ENCODE measurements at regions not wholly inside any gene's neighbourhood (a gene's known extent, or its start where the extent isn't known, plus 50 kb on each side); places are given as distances from the start of the nearest gene placed in this dataset.

DNA sequence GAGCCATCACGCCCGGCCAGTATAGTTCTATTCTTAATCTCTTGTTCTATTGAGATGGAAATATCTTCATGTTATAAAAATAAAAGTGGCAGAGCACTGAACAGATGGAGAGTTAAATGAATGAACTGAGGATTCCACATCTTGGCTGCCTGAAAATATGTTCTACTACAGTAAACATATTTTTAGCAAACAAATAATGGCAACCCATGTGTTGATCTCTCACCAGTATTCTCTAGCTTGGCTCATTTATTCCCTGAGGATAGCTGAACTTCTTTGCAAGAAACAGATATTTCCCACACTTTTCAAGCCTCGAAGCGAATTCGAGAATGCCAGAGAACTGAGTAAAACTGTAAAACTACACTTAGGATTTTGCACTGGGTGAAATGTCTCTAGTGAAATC lies 58.9 kb downstream of the DIRAS3 start:
- no peak for DNase-seq (ENCODE audit: low read depth, low spot score)

DNA sequence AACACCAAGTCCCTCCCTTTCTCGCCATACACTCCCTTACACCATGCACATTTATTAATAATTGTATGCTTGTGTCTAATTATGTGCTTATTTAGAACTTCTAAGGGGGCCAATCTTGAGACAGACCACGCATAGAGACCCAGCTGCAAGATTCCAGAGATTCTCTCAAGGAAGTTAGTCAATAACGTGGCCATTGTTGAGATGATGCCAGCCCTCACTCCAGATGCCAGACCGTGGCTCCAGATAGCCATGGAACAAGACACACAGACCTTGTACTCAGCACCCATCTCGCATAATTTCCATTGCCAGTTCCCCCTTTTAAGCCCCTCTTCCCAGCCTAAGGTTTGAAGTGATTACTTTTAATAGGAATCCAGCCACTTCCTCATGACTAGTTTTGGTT lies 62.4 kb downstream of the DIRAS3 start:
- DNase-seq (ENCODE audit: low read depth, low spot score) = no peak

DNA sequence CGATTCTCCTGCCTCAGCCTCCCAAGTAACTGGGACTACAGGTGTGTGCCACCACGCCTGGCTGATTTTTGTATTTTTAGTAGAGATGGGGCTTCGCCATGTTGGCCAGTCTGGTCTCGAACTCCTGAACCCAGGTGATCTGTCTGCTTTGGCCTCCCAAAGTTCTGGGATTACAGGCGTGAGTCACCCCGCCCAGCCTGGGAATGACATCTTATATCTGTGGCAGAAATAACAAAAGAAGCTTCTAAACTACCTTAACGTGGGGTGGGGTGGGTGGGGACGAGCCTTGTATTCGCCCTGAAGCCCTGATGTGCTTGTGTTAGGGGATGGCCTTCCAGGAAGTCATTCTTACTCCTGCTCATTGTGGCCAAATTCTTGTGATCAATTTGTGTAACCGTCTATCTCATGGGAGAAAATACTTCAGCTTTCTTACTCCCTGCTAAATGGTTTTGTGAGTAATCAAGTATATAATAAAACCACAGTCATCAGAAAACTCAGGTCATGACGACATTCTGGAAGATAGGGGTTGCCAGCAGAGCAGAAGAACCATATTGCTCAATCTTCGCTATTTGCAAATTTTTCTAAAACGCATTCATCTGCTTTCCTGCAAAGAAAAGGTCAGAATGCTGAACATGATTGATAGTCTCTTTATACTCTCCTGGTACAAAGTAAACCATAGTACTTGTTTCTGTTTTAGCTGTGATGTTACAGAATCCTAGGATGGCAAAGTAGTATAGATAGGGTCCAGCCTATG lies 63.2 kb downstream of the DIRAS3 start:
- no peak for DNase-seq (ENCODE audit: low read depth, low spot score)

DNA sequence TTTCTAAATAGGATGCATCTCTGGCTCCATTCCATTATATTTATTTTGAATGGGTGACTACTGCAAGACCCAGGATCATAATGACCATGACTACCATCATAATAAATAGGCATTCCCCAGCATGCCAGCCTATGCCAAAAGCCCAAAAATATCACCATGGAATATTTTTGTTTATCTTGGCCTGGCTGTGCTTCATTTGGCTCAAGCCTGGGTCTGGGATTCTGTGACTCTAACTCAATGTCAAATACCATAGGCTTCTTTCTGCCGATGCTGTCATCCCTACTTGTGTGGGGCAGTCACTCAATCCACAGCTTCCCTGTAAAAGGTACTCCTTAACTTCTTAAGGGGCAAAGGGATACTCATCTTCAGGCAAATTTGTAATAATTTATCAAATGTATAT lies 66.6 kb downstream of the DIRAS3 start:
- no peak for DNase-seq (ENCODE audit: low read depth, low spot score)

DNA sequence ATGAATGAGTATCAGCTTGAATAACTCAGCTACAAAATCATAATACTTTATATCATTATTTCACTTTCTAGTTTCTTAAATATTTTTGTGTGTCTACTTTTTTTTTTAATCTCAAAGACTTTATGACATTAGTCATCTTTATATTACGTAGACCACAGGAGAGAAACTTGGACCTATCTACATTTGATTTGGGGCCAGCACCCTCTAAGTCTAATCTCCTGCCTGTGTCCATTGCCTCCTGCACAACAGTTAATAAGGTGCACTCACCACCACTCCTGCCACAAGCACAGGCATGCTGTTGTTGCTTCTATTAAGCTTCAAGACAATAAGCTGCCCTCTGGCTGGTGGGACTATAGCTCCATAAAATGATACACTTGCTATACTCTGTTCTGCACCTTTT lies 70.4 kb downstream of the DIRAS3 start:
- DNase-seq (ENCODE audit: low read depth, low spot score) = no peak

DNA sequence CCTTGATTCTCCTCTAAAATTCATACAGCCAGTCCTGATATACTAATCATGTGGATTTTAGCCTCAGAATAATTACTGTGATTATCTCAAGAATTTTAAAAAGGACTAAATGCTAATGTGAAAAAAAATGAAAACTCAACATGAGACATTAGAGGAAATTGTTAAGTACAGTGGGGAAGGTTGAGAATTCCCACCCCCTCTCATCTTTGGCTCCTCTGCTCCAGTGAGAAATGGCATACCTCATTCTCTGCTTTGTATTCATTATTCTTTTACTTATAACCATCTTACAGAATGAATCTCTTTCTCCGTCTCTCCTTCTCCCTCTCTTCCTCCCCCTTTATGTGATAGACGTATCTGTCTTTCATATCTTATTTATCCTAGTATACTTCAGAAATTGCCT lies 70.9 kb downstream of the DIRAS3 start:
- no peak for DNase-seq (ENCODE audit: low read depth, low spot score)

DNA sequence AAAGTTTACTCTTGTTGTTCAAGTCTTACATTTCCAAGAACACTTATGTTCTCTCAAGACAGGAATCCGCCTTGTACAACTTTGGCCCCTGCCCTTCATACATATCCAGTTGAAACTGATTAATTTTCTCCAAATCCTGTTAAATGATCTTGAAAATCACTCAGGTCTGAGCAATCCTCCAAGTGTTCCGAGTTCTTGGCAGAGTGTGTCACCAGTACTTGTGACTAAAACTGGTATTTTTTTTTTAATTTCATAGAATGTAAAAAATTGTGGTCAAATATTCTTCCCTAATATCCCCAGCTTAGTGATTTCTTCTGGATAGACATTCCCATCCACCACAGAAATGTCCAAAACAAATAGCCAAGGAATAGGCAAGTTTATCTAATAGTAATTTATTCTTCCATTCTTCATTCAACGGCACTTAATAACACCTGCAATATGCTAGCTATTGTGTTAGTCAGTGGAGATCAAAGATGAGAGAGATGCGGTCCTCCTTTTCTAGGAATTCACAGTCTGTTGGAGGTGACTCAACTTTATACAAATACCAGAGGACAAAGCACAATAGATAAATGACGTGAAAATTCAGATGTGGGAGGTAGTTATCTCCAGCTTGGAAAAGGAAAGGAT lies 71.4 kb downstream of the DIRAS3 start:
- DNase-seq (ENCODE audit: low read depth, low spot score) = no peak

DNA sequence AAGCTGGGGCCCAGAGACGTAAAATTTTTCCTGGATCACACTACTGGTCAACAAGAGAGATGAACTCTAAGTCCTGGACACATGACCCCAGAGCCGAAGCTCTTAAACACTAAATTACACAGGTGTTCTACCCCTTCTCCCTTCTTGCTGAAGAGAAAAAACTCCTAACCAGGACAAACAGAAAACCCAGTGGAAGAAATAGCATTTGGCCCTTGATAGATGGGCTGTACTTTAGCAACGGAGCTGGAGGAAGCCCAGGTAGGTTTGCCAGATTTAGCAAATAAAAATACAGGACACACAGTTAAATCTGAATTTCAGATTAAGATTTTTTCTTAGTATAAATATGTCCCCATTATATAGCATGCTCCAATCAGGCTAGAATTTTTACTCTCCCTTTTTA lies 72.7 kb downstream of the DIRAS3 start:
- DNase-seq (ENCODE audit: low read depth, low spot score) = no peak

DNA sequence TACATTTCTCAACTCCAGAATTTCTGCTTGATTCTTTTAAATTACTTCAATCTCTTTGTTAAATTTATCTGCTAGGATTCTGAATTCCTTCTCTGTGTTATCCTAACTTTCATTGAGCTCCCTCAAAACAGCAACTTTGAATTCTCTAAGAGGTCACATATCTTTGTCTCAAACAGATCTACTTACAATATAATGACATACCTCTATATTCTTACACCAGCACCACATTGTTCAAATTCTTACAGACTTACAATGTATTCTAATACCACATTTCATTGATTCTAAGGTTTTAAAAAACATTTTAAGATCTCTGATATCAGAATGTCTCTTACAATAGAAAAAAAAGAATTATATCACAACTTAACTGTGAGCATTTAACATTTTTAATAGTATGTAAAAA lies 77.4 kb downstream of the DIRAS3 start:
- no peak for DNase-seq (ENCODE audit: low read depth, low spot score)

DNA sequence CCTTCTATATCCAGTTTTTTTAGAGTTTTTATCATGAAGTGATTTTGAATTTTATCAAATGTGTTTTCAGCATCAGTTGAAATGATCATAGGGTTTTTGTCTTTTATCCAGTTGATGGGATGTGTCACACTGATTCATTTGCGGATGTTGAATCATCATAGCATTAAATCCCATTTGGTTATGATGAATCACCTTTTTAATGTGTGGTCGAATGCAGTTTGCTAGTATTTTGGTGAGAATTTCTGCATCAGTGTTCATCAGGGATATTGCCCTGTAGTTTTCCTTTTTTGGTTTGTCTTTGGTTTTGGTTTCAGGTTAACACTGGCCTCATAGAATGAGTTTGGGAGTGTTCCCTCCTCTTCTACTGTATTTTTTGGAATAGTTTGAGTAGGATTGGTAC lies 80.3 kb downstream of the DIRAS3 start:
- DNase-seq (ENCODE audit: low read depth, low spot score) = no peak

DNA sequence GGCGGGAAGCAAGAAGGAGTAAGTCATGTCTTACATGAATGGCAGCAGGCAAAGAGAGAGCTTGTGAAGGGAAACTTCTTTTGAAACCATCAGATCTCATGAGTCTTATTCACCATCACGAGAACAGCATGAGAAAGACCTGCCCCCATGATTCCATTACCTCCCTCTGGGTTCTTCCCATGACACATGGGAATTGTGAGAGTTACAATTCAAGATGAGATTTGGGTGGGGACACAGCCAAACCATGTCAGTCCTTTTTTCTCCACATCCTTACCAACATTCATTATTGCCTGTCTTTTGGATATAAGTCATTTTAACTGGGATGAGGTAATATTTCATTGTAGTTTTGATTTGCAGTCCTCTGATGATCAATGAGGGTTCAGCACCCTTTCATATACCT lies 81.0 kb downstream of the DIRAS3 start:
- no peak for DNase-seq (ENCODE audit: low read depth, low spot score)

DNA sequence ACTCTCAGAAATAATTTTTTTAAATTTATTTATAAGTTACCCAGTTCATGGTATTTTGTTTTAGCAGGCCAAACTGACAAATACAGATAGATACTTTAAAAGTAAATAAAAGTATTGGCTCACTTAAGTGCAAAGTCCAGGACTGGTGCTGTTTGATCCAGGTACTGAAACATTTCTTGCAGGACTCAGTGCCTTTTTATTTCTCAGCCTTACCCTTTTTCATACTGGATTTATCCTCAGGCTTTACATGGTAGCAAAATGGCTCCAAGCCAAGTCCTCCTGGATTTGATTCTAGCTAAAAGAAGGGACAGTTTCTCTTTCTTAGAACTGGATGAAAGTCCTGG lies 83.8 kb downstream of the DIRAS3 start:
- no peak for DNase-seq (ENCODE audit: low read depth, low spot score)

DNA sequence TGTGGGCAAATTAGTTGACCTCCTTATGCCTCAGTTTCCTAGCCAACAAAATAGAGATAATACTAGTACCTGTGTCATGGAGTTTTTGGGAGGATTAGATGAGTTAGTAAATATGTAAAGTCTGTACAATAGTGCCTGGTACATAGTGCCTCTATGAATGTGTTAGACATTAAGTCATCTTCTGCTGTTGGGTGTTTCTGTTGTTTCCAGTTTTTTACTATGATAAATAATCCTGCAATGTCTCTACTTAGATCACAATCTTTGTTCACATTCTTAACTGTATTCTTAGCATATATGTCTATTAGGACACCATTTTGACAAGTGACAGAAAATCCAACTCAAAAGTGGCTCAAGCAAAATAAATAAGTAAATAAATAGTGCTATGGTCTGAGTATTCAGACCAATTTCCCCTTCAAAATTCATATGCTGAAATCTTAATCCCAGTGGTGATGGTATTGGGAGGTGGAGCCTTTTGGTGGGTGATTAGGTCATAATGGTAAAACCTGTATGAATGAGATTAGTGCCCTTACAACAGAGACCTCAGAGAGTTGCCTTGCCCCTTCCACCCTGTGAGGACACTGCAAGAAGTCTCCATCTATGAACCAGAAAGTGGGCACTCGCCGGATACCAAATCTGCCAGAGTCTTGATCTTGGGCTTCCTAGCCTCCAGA lies 84.3 kb downstream of the DIRAS3 start:
- DNase-seq (ENCODE audit: low read depth, low spot score) = no peak

DNA sequence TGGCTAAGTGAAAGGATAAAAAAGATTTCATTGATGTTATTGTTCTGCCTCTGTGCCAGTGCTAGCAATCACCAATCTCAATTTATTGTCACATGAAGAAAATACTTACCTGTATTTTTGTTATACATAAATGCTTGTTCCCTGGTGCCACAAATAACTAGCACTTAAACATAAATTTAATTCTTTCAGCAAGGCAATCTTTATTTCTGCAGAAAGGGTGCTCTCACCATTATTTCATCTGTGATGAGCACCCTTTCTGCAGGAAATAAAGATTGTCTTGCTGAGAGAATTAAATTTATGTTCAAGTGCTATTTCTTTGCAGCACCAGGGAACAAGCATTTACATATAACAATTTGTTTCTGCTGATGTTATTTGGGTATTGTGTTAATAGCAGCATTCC lies 87.2 kb downstream of the DIRAS3 start:
- no peak for DNase-seq (ENCODE audit: low read depth, low spot score)

DNA sequence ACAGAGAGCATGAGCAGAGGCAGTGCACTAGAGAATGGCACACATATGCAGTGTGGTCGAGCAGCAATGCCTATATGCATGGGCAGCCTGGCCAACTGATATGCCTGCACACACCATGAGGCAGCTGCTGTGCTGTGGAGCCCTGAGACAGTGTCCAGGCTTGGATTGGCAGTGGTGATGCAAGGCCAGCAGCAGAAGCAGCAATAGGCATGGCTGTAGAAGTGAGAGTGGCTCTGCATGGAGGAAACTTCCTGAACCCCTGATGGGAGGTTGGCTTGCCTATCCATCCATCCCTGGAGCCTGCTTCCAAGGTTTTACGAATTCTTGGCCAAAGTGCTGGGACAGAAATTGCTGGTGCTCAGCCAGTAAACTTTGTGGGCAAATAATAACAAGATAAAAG lies 89.7 kb downstream of the DIRAS3 start:
- DNase-seq (ENCODE audit: low read depth, low spot score) = no peak

DNA sequence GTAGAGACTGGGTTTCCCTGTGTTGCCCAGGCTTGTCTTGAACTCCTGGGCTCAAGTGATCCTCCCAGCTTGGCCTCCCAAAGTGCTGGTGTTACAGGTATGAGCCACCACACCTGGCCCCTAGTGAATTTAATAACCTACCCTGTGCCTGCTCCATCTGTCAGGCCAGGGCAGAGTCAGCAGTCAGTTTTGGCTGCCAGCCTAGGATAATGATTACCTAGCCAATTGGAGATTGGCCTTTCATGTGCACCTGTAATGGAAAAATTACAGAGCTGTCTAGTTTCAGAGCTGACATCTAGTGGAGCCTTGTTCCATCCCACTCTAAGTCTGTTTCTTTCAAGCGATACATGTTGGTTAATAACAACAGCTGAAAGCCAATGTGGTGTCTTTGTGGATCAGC lies 92.0 kb downstream of the DIRAS3 start:
- no peak for DNase-seq (ENCODE audit: low read depth, low spot score)

DNA sequence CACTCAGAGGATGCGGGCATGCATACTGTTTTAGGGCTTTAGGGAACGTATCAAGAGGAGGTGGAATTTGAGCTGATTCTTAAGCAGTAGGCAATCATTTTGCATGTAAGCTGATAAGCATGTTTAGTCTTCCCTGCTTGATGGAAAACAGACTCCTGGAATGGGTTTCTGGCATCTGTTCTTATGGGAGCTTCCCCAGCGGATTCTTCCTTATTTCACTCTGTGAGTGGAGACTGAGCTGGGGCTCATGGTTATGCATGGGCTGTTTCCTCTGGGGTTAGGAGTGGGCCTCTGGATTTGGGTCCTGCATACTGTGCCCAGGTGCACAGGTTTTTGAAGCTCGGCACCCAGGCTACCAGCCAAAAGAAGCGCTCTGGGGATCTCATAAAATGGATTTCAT lies 93.4 kb downstream of the DIRAS3 start:
- peak; percentile 37 for DNase-seq (ENCODE audit: low read depth, low spot score)

DNA sequence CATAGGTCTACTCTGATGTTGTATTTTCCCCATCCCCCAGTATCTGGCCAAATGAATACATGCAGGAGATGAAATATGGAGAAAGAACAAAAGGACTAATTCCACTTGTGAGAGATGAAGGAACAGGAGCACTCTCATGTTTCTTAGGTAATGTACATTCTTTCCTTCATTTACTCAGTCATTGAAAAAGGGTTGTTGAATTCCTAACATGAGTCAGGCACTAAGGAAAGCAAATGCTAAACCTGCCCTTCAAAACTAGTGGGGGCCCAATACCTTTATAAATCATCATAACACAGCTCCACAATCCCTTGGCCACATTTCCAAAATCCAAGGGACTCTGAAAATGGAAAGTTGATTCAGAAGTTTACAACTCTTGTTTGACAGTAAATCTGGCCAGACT lies 94.3 kb downstream of the DIRAS3 start:
- DNase-seq (ENCODE audit: low read depth, low spot score) = no peak

DNA sequence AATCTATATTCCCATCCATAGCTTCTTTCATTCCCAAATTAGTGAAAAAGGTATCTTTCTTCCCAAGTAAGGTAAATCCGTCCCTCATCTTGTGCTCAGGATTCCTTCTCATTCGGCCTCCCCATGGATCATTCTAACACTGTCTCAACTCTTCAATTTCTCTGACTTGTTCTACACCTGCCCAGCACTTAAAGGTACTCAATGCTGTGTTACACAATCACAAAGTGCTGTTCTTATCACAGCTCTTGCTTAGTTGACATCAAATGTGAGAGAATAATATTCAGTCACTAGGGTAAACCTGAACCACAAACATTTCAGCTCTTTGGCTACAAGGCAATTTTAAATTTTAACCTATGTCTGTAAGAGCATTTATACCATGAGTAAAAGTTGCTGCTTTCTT lies 94.8 kb downstream of the DIRAS3 start:
- DNase-seq (ENCODE audit: low read depth, low spot score) = no peak

DNA sequence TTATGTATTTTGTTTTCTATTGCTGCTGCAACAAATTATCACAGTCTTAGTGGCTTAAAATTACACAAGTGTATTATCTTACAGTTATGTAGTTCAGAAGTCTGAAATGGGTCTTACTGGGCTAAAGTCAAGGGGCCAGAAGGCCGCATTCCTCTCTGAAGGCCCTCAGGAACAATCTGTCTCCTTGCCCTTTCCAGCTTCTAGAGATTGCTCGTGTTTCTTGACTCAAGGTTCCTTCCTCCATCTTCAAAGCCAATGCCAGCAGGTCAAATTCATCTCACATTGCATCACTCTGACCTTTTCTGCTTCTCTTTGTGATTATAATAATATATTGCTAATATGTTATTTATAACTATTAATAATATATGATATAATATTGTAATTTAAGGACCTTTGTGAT lies 97.1 kb downstream of the DIRAS3 start:
- DNase-seq (ENCODE audit: low read depth, low spot score) = no peak

DNA sequence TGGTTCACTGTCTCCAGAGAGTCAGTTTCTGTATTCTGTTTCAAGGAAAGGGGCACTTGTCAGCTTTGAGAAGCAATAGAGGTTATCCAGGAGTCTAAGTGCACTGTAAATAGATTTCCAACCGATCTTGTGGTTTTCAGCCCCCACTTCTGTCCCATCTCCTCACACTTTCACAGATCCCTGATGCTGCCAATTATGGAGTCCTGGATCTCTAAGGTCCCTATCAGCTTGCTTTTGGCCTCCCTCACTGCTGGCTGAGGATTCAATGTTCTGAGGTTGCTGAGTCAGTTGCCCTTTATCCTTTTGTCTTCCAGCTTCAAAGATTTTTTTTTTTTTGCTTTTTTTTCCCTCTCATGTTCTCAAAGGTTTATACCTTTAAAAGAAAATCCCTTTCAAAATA lies 98.4 kb downstream of the DIRAS3 start:
- DNase-seq (ENCODE audit: low read depth, low spot score) = no peak

DNA sequence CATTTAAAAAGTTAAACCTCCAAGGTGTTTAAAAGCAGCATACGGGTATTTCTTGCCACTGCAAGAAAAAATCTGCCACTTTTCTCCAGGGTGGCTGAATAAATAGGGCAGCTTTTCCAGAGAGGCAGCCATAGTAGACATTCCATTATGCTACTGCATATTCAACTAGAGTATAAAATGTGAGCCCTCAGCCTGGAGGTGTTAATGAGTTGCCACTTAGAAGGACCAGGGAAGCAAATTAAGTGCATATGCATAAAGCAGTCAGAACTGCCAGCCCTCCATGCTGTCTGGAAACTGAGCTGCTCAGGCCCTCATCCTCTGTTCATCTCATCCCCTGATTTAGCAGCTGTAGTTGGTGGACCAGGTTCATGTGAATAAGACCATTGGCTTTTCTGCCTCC lies 99.4 kb downstream of the DIRAS3 start:
- no peak for DNase-seq (ENCODE audit: low read depth, low spot score)

Measured in ELF-1 (cell line).